Lower lobe of right lung (tissue), 2 donors: ENCODE measurements at regions not wholly inside any gene's neighbourhood (a gene's known extent, or its start where the extent isn't known, plus 50 kb on each side); places are given as distances from the start of the nearest gene placed in this dataset.
"Not testable (repeated sequence)": the region's sequence is repeated elsewhere in the genome, so short reads cannot be mapped to it uniquely, and the experiment has no call there.

ENCODE experiments used
- ATAC-seq, 2 donors: fragments of 200-7000 bp; cut with Tn5 transposase; one replicate each; pipeline ENCODE4 v1.9.1; 2020 to 2022; ENCODE audit warnings: mild to moderate bottlenecking in 2 of 2, moderate library complexity in 2 of 2
- DNase-seq: peaks from one replicate; pipeline ENCODE4 v3.0.0-alpha.2; 2020
- H3K27ac ChIP-seq: fragments of 200-600 bp; one replicate; pipeline ENCODE4 v1.8.0; 2022
- H3K27me3 ChIP-seq: fragments of 200-600 bp; one replicate; pipeline ENCODE4 v1.8.0; 2022; ENCODE audit warnings: low read depth
- H3K36me3 ChIP-seq: fragments of 200-600 bp; one replicate; pipeline ENCODE4 v1.8.0; 2022; ENCODE audit warnings: mild to moderate bottlenecking
- H3K4me1 ChIP-seq: fragments of 200-600 bp; one replicate; pipeline ENCODE4 v1.8.0; 2022
- H3K4me3 ChIP-seq: fragments of 200-600 bp; one replicate; pipeline ENCODE4 v1.8.0; 2022; ENCODE audit warnings: mild to moderate bottlenecking
- H3K9me3 ChIP-seq: fragments of 200-600 bp; one replicate; pipeline ENCODE4 v1.8.0; 2022
- CTCF ChIP-seq: fragments of 200-600 bp; IDR thresholded peaks from one replicate; pipeline ENCODE4 v1.8.0; 2022; ENCODE audit warnings: antibody characterized with exemption, mild to moderate bottlenecking
- intact Hi-C: fragments of 100-400 bp; cut with DNase I; formaldehyde crosslinking; loops from one replicate; pipeline ENCODE4 v1.11.0; 2022
- donor health status: DM: no; HTN: yes; CAD: no; lungs with severe emphysema.

- Histone ChIP-seq H3K36me3 (no peaks in the 10 kb centered on the region), H3K9me3 (no peaks in the 10 kb centered on the region), H3K4me1 (no peaks in the 10 kb centered on the region), H3K4me3 (no peak overlapping the region), H3K27me3 (no peaks in the 10 kb centered on the region), H3K27ac (no peak overlapping the region)
- DNase-seq (no peak), ATAC-seq (no peak)
- TF ChIP-seq CTCF: no peak
- intact Hi-C loops: no loop called here
These were observed 1002.3 kb downstream of the TDRD15 start for GRCh38 chr2:22126106-22126505.

- intact Hi-C loops: no loop called here
- no peaks in the 10 kb centered on the region for H3K27me3 ChIP-seq
- DNase-seq (no peak), ATAC-seq (no peak)
- no peak overlapping the region for H3K27ac ChIP-seq
- H3K36me3 ChIP-seq: no peaks in the 10 kb centered on the region
- H3K4me3 ChIP-seq: no peak overlapping the region
- H3K9me3 ChIP-seq: no peaks in the 10 kb centered on the region
- H3K4me1 ChIP-seq: no peaks in the 10 kb centered on the region
- no peak for TF ChIP-seq CTCF
These were observed 1003.2 kb downstream of the TDRD15 start for GRCh38 chr2:22126978-22127377.

- Histone ChIP-seq H3K27me3 (no peaks in the 10 kb centered on the region), H3K4me3 (no peak overlapping the region), H3K4me1 (no peaks in the 10 kb centered on the region), H3K36me3 (no peaks in the 10 kb centered on the region), H3K27ac (no peak overlapping the region), H3K9me3 (no peaks in the 10 kb centered on the region)
- intact Hi-C loops: no loop called here
- no peak for TF ChIP-seq CTCF
- ATAC-seq (no peak), DNase-seq (no peak)
These were observed 1010.7 kb downstream of the TDRD15 start for GRCh38 chr2:22134421-22134820.

GRCh38 chr2:22136446-22136845 lies 1012.7 kb downstream of the TDRD15 start:
- H3K4me1 ChIP-seq: no peaks in the 10 kb centered on the region
- no peak for ATAC-seq
- TF ChIP-seq CTCF: no peak
- H3K27ac ChIP-seq: no peak overlapping the region
- H3K4me3 ChIP-seq: no peak overlapping the region
- no peak for DNase-seq
- no peaks in the 10 kb centered on the region for H3K36me3 ChIP-seq
- H3K27me3 ChIP-seq: no peaks in the 10 kb centered on the region
- no peaks in the 10 kb centered on the region for H3K9me3 ChIP-seq
- intact Hi-C loops: no loop called here

- H3K36me3 ChIP-seq: no peaks in the 10 kb centered on the region
- no peaks in the 10 kb centered on the region for H3K27me3 ChIP-seq
- no peak for DNase-seq
- intact Hi-C loops: no loop called here
- peaks cover 4% of the 10 kb centered on the region for H3K9me3 ChIP-seq
- no peaks in the 10 kb centered on the region for H3K4me1 ChIP-seq
- no peak overlapping the region for H3K27ac ChIP-seq
- no peak overlapping the region for H3K4me3 ChIP-seq
- no peak for TF ChIP-seq CTCF
- no peak for ATAC-seq
These were observed 1020.1 kb downstream of the TDRD15 start for GRCh38 chr2:22143840-22144239.

- Histone ChIP-seq H3K4me1 (no peaks in the 10 kb centered on the region), H3K27ac (no peak overlapping the region), H3K9me3 (peaks cover 3% of the 10 kb centered on the region), H3K36me3 (no peaks in the 10 kb centered on the region), H3K27me3 (no peaks in the 10 kb centered on the region), H3K4me3 (no peak overlapping the region)
- no peak for DNase-seq
- no peak for TF ChIP-seq CTCF
- intact Hi-C loops: no loop called here
- ATAC-seq: no peak
These were observed 1030.3 kb downstream of the TDRD15 start for GRCh38 chr2:22153931-22154613.

GRCh38 chr2:22156661-22157060 lies 1032.9 kb downstream of the TDRD15 start:
- intact Hi-C loops, H3K9me3 ChIP-seq, ATAC-seq: not testable (repeated sequence)

More at GRCh38 chr2:22156661-22157060, 1032.9 kb downstream of the TDRD15 start:
- not testable (repeated sequence) for H3K27ac ChIP-seq, H3K27me3 ChIP-seq, H3K4me1 ChIP-seq, H3K36me3 ChIP-seq, H3K4me3 ChIP-seq, DNase-seq
